Gastroesophageal sphincter (tissue), 3 donors: ENCODE measurements at regions not wholly inside any gene's neighbourhood (a gene's known extent, or its start where the extent isn't known, plus 50 kb on each side); places are given as distances from the start of the nearest gene placed in this dataset.

Experiments used
- EP300 ChIP-seq: sonication (generic); formaldehyde crosslinking; IDR thresholded peaks from one replicate; pipeline ENCODE4 v1.6.1; 2017; ENCODE audit warnings: antibody characterized with exemption, mild to moderate bottlenecking
- POLR2A ChIP-seq, 2 donors: fragments of 450-650 bp; IDR thresholded peaks; one replicate each; pipeline ENCODE4 v1.6.1; 2017; ENCODE audit warnings: antibody characterized with exemption in 2 of 2, mild to moderate bottlenecking in 2 of 2, moderate library complexity in 1 of 2
- POLR2AphosphoS5 ChIP-seq: sonication (generic); formaldehyde crosslinking; IDR thresholded peaks from one replicate; pipeline ENCODE4 v1.6.1; 2017; ENCODE audit warnings: antibody characterized with exemption
- TF ChIP-seq, protein P1 (sequence below), 4 experiments: fragments of 200-600 bp in 2 of 4; fragments of 450-650 bp in 2 of 4; sonication (generic) in 1 of 4; IDR thresholded peaks; one replicate each; pipeline ENCODE4 v1.5.1; 2017 to 2019; ENCODE audit warnings: antibody characterized with exemption in 4 of 4, mild to moderate bottlenecking in 2 of 4, moderate library complexity in 2 of 4

GRCh38 chr3:28835751-28836150 lies 445.1 kb upstream of the RBMS3 start:
- TF ChIP-seq, protein P1, sequence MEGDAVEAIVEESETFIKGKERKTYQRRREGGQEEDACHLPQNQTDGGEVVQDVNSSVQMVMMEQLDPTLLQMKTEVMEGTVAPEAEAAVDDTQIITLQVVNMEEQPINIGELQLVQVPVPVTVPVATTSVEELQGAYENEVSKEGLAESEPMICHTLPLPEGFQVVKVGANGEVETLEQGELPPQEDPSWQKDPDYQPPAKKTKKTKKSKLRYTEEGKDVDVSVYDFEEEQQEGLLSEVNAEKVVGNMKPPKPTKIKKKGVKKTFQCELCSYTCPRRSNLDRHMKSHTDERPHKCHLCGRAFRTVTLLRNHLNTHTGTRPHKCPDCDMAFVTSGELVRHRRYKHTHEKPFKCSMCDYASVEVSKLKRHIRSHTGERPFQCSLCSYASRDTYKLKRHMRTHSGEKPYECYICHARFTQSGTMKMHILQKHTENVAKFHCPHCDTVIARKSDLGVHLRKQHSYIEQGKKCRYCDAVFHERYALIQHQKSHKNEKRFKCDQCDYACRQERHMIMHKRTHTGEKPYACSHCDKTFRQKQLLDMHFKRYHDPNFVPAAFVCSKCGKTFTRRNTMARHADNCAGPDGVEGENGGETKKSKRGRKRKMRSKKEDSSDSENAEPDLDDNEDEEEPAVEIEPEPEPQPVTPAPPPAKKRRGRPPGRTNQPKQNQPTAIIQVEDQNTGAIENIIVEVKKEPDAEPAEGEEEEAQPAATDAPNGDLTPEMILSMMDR (IDR thresholded peaks at IDR 0.05) = no peak
- TF ChIP-seq POLR2AphosphoS5 (no peak), POLR2A (IDR thresholded peaks at IDR 0.05) (no peak), EP300 (no peak)
